SK-N-SH treated with all-trans-retinoic acid at 6 μM for 48 hours (cell line): ENCODE measurements at regions not wholly inside any gene's neighbourhood (a gene's known extent, or its start where the extent isn't known, plus 50 kb on each side); places are given as distances from the start of the nearest gene placed in this dataset.

ENCODE experiments used
- CSDC2 ChIP-seq: fragments of 250-450 bp; sonication (Bioruptor Pico); IDR thresholded peaks from 2 replicates; pipeline ENCODE4 v1.5.0; 2020; ENCODE audit warnings: mild to moderate bottlenecking, moderate library complexity
- GLIS3 ChIP-seq: fragments of 250-450 bp; sonication (Bioruptor Pico); IDR thresholded peaks from 2 replicates; pipeline ENCODE4 v1.5.0; 2020; ENCODE audit warnings: mild to moderate bottlenecking, moderate library complexity
- ISL1 ChIP-seq: fragments of 250-450 bp; sonication (Bioruptor Pico); IDR thresholded peaks from 2 replicates; pipeline ENCODE4 v2.1.2; 2022; ENCODE audit warnings: mild to moderate bottlenecking, moderate library complexity
- PATZ1 ChIP-seq: fragments of 250-450 bp; sonication (Bioruptor Pico); IDR thresholded peaks from 2 replicates; pipeline ENCODE4 v1.8.0; 2020; ENCODE audit warnings: mild to moderate bottlenecking, moderate library complexity, borderline replicate concordance
- RARB ChIP-seq: fragments of 250-450 bp; sonication (Bioruptor Pico); IDR thresholded peaks from 2 replicates; pipeline ENCODE4 v1.8.0; 2021; ENCODE audit warnings: mild to moderate bottlenecking, moderate library complexity
- TOX ChIP-seq: fragments of 250-450 bp; sonication (Bioruptor Pico); IDR thresholded peaks from 2 replicates; pipeline ENCODE4 v1.8.0; 2021; ENCODE audit warnings: mild to moderate bottlenecking, moderate library complexity, borderline replicate concordance
- ZC3H10 ChIP-seq: fragments of 250-450 bp; sonication (Bioruptor Pico); IDR thresholded peaks from 2 replicates; pipeline ENCODE4 v1.5.1; 2021; ENCODE audit warnings: mild to moderate bottlenecking, moderate library complexity
- ZNF565 ChIP-seq: fragments of 450-650 bp; formaldehyde crosslinking; conservative IDR thresholded peaks from 2 replicates; pipeline ENCODE4 v1.5.0; 2020; ENCODE audit warnings: low read depth, mild to moderate bottlenecking, moderate library complexity
- ZNF70 ChIP-seq: fragments of 450-650 bp; formaldehyde crosslinking; IDR thresholded peaks from 2 replicates; pipeline ENCODE4 v1.5.0; 2020; ENCODE audit warnings: mild to moderate bottlenecking, moderate library complexity
- ZNF8 ChIP-seq: fragments of 450-650 bp; formaldehyde crosslinking; IDR thresholded peaks from 2 replicates; pipeline ENCODE4 v1.5.0; 2020; ENCODE audit warnings: mild to moderate bottlenecking, moderate library complexity

- TF ChIP-seq ZC3H10 (CRISPR knock-in tag) (no peak), ZNF565 (no peak), RARB (CRISPR knock-in tag) (no peak), ISL1 (CRISPR knock-in tag) (no peak), GLIS3 (CRISPR knock-in tag) (no peak), PATZ1 (CRISPR knock-in tag) (no peak), TOX (CRISPR knock-in tag) (no peak), ZNF8 (CRISPR knock-in tag) (no peak), CSDC2 (no peak), ZNF70 (no peak)
Measured at GRCh38 chr3:41115069-41115468, 84.2 kb upstream of the CTNNB1 start.
